A549 (cell line): ENCODE measurements at regions not wholly inside any gene's neighbourhood (a gene's known extent, or its start where the extent isn't known, plus 50 kb on each side); places are given as distances from the start of the nearest gene placed in this dataset.

Source experiments
- CBX2 ChIP-seq: fragments of 200-600 bp; sonication (generic); IDR thresholded peaks from 2 replicates; pipeline ENCODE4 v1.6.1; 2016; ENCODE audit warnings: low read depth, mild to moderate bottlenecking, borderline replicate concordance
- CHD4 ChIP-seq: fragments of 200-600 bp; sonication (generic); IDR thresholded peaks from 2 replicates; pipeline ENCODE4 v1.6.1; 2016; ENCODE audit warnings: antibody characterized with exemption, mild to moderate bottlenecking, borderline replicate concordance
- CTCF ChIP-seq: fragments of >200 bp; sonication (Bioruptor Twin); formaldehyde crosslinking; IDR thresholded peaks from 3 replicates; pipeline ENCODE4 v1.5.1; 2016
- FOSB ChIP-seq: fragments of 250-450 bp; sonication (Bioruptor Pico); IDR thresholded peaks from 2 replicates; pipeline ENCODE4 v1.5.0; 2020; ENCODE audit warnings: mild to moderate bottlenecking, moderate library complexity
- MAFK ChIP-seq: fragments of 450-650 bp; IDR thresholded peaks from 2 replicates; pipeline ENCODE4 v1.6.1; 2014; ENCODE audit not compliant: partially characterized antibody
- NFE2L2 ChIP-seq: fragments of 150-350 bp; conservative IDR thresholded peaks from 2 replicates; pipeline ENCODE4 v1.6.1; 2014; ENCODE audit warnings: low read length
- POLR2A ChIP-seq: IDR thresholded peaks from 2 replicates; pipeline ENCODE4 v1.6.1; 2012; ENCODE audit warnings: mild to moderate bottlenecking, low read length
- REST ChIP-seq: fragments of 200-600 bp; sonication (generic); IDR thresholded peaks from 2 replicates; pipeline ENCODE4 v1.6.1; 2016; ENCODE audit warnings: antibody characterized with exemption, mild to moderate bottlenecking, moderate library complexity
- SMC3 ChIP-seq: fragments of >200 bp; sonication (Bioruptor Twin); formaldehyde crosslinking; IDR thresholded peaks from 3 replicates; pipeline ENCODE4 v1.6.1; 2018; ENCODE audit warnings: inconsistent platforms

DNA sequence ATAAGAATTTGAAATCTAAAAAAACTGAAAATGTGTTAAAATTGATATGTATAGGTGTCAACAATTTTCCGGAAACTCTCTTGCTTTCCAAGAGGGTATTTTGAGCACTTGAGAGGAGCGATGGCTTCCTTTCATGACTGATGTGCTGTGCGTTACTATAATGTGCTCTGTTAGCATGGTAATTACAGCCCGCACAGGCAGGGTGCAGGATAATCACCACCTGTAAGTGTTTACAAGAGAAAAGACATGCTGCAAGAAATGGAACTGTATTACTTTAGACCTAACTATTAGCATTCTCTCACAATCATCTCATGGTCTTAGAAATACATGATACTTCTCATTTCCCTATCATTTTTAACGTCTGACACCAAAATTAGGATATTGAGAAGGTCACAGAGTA, 92.4 kb upstream of the ADARB2 start:
- no peak for TF ChIP-seq CHD4
- no peak for TF ChIP-seq CTCF
- TF ChIP-seq REST = no peak
- no peak for TF ChIP-seq CBX2
- TF ChIP-seq FOSB (CRISPR knock-in tag) = no peak
- no peak for TF ChIP-seq MAFK
- no peak for TF ChIP-seq SMC3
- TF ChIP-seq POLR2A = no peak
- no peak for TF ChIP-seq NFE2L2
